Sigmoid colon (tissue), 6 donors: ENCODE measurements at regions not wholly inside any gene's neighbourhood (a gene's known extent, or its start where the extent isn't known, plus 50 kb on each side); places are given as distances from the start of the nearest gene placed in this dataset.

Experiments
- DNase-seq: peaks from one replicate; pipeline ENCODE4 v3.0.0-alpha.2; 2019
- H3K27ac ChIP-seq, 4 donors: fragments of 200-600 bp; sonication (generic); one replicate each; pipeline ENCODE4 v1.5.1; 2016 to 2019; ENCODE audit warnings: mild to moderate bottlenecking in 1 of 4
- H3K27me3 ChIP-seq, 3 donors: fragments of 200-600 bp; sonication (generic); one replicate each; pipeline ENCODE4 v1.5.1; 2019; ENCODE audit warnings: mild to moderate bottlenecking in 1 of 3
- H3K36me3 ChIP-seq, 4 donors: fragments of 200-600 bp; sonication (generic); one replicate each; pipeline ENCODE4 v1.5.1; 2016 to 2019
- H3K4me1 ChIP-seq, 4 donors: fragments of 200-600 bp; sonication (generic); one replicate each; pipeline ENCODE4 v1.5.1; 2017 to 2019
- H3K4me3 ChIP-seq, 4 donors: fragments of 200-600 bp; sonication (generic); one replicate each; pipeline ENCODE4 v1.5.1; 2017 to 2019; ENCODE audit warnings: mild to moderate bottlenecking in 2 of 4, moderate library complexity in 1 of 4
- H3K9me3 ChIP-seq, 4 donors: fragments of 200-600 bp in 3 of 4; sonication (generic) in 3 of 4; one replicate each; pipeline versions ENCODE4 v1.5.1 to v1.6.1; 2013 to 2019
- EP300 ChIP-seq, 4 donors: sonication (generic); formaldehyde crosslinking; IDR thresholded peaks; one replicate each; pipeline ENCODE4 v1.6.1; 2017; ENCODE audit warnings: antibody characterized with exemption in 4 of 4
- POLR2A ChIP-seq, 2 donors: fragments of 450-650 bp; IDR thresholded peaks; one replicate each; pipeline ENCODE4 v1.6.1; 2016; ENCODE audit warnings: antibody characterized with exemption in 2 of 2, mild to moderate bottlenecking in 2 of 2, moderate library complexity in 2 of 2
- POLR2AphosphoS5 ChIP-seq, 4 donors: sonication (generic); formaldehyde crosslinking; IDR thresholded peaks; one replicate each; pipeline ENCODE4 v1.6.1; 2017; ENCODE audit warnings: antibody characterized with exemption in 4 of 4
- WGBS, 2 donors: extraction: QIAGEN DNeasy Blood & Tissue Kit; methylation state at CpG; one replicate each; pipeline ENCODE4 v1.1.7; 2013; 5-methylcytosine and 5-hydroxymethylcytosine counted together
- intact Hi-C: fragments of 100-400 bp; cut with DNase I; formaldehyde crosslinking; loops from one replicate; pipeline ENCODE4 v1.15.1; 2023
- TF ChIP-seq, protein P1 (sequence below), 4 experiments: fragments of 450-650 bp in 3 of 4; fragments of 200-600 bp in 1 of 4; IDR thresholded peaks; one replicate each; pipeline ENCODE4 v1.5.1; 2016 to 2019; ENCODE audit warnings: antibody characterized with exemption in 4 of 4, mild to moderate bottlenecking in 3 of 4, moderate library complexity in 2 of 4
- donor health status: healthy with polysubstance abuse.
- donor health status: healthy.

DNA sequence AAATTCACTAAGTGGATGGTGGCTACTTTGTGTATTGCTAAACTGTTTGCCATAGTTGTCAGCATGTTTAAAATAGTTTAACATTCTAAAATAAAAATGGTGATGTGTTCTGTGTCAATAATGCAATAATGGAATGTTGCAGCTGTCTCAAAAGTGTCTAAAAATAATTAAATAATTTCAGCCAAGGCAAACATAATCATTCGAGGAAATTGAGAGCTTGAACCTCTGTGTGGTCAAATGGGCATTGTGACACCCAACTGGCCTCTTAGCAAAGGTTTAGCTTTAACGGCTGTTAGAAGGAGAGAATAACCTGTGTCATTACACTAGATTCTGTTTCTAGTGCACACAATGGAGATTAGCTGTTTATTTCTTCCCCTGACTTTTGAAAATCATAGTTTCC is 278.5 kb downstream of the TMEM167A start:
- H3K27ac ChIP-seq, result no peak overlapping the region
- no peaks in the 10 kb centered on the region for H3K36me3 ChIP-seq
- no peaks in the 10 kb centered on the region for H3K4me1 ChIP-seq
- intact Hi-C loops, result no loop called here
- WGBS, 2 donors, result 43 to 58% methylated on average over 2 of the region's 2 CpGs
- no peak overlapping the region for H3K4me3 ChIP-seq
- TF ChIP-seq POLR2A (IDR thresholded peaks at IDR 0.05) (no peak), POLR2AphosphoS5 (IDR thresholded peaks at IDR 0.05) (no peak), EP300 (IDR thresholded peaks at IDR 0.05) (no peak)
- no peaks in the 10 kb centered on the region for H3K27me3 ChIP-seq
- no peak for DNase-seq
- no peaks in the 10 kb centered on the region for H3K9me3 ChIP-seq

DNA sequence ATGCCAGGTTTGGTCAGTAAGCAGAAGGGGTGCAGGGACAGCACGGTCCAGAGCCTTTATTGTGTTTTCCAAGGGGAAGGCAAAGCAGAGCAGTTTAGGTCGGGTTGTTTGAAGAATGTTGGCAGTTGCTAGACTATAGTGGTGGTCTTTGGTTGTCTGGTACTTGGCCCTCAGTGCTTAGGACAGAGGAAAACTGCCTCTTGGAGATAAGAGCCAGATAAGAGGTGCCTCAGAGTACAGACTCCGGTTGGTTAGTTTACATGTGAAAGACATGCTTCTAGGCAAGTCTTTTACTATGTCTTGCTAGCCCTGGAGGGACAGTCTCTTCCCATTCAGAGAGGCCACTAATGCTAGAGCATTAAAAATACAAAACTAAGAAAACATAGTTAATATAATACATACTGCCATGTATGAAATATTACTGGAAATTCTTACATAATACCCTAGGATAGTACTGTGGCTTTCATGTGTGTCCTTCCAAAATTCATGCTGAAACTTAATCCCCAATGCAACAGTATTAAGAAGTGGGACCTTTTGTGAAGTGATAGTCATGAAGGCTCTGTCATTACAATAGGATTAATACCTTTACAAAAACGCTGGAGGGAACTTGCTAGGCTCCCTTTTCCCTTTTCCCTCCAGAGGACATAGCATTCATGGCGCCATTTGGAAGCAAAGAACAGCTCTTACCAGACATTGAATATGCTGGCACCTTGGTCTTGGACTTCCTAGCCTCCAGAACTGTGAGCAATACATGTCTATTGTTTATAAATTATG is 280.4 kb downstream of the TMEM167A start:
- intact Hi-C loops, result no loop called here

DNA sequence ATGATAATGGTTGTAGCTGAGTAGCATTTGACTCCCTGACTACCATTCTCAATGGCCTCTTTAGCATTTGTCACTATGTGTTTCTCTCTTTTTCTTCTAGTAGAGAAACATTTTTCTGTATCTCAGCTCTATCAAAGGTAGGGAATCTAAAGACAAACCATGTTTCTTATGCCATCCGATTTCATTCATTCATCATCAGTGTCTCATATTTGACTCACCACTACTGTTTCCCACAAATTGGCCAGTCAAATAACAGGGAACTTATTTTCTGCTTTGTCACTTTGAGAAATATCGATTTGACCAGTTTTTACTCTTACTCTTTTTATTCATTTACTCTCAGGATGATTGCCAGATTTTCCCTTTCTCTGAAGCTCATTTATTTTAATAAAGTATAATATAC is 282.3 kb downstream of the TMEM167A start:
- no peak overlapping the region for H3K4me3 ChIP-seq
- H3K27me3 ChIP-seq, result no peaks in the 10 kb centered on the region
- no peak for DNase-seq
- no peaks in the 10 kb centered on the region for H3K9me3 ChIP-seq
- no peak for TF ChIP-seq POLR2AphosphoS5 (IDR thresholded peaks at IDR 0.05)
- TF ChIP-seq EP300 (IDR thresholded peaks at IDR 0.05), result no peak
- no peak for TF ChIP-seq POLR2A (IDR thresholded peaks at IDR 0.05)
- TF ChIP-seq, protein P1, sequence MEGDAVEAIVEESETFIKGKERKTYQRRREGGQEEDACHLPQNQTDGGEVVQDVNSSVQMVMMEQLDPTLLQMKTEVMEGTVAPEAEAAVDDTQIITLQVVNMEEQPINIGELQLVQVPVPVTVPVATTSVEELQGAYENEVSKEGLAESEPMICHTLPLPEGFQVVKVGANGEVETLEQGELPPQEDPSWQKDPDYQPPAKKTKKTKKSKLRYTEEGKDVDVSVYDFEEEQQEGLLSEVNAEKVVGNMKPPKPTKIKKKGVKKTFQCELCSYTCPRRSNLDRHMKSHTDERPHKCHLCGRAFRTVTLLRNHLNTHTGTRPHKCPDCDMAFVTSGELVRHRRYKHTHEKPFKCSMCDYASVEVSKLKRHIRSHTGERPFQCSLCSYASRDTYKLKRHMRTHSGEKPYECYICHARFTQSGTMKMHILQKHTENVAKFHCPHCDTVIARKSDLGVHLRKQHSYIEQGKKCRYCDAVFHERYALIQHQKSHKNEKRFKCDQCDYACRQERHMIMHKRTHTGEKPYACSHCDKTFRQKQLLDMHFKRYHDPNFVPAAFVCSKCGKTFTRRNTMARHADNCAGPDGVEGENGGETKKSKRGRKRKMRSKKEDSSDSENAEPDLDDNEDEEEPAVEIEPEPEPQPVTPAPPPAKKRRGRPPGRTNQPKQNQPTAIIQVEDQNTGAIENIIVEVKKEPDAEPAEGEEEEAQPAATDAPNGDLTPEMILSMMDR (IDR thresholded peaks at IDR 0.05), result no peak
- H3K27ac ChIP-seq, result no peak overlapping the region
- no peaks in the 10 kb centered on the region for H3K4me1 ChIP-seq
- no peaks in the 10 kb centered on the region for H3K36me3 ChIP-seq
- intact Hi-C loops, result no loop called here
- 86 to 91% methylated on average over 2 of the region's 2 CpGs for WGBS, 2 donors

More for the DNA sequence above, 280.4 kb downstream of the TMEM167A start:
- TF ChIP-seq EP300 (IDR thresholded peaks at IDR 0.05) (no peak), POLR2AphosphoS5 (IDR thresholded peaks at IDR 0.05) (no peak), POLR2A (IDR thresholded peaks at IDR 0.05) (no peak)
- TF ChIP-seq, protein P1 (IDR thresholded peaks at IDR 0.05), result no peak
- no peaks in the 10 kb centered on the region for H3K36me3 ChIP-seq
- H3K4me3 ChIP-seq, result no peak overlapping the region
- H3K9me3 ChIP-seq, result no peaks in the 10 kb centered on the region
- no peaks in the 10 kb centered on the region for H3K27me3 ChIP-seq
- H3K4me1 ChIP-seq, result no peaks in the 10 kb centered on the region
- no peak for DNase-seq
- whole genome bisulfite sequencing, 2 donors, result 65 to 79% methylated on average over 5 of the region's 5 CpGs
- H3K27ac ChIP-seq, result no peak overlapping the region

DNA sequence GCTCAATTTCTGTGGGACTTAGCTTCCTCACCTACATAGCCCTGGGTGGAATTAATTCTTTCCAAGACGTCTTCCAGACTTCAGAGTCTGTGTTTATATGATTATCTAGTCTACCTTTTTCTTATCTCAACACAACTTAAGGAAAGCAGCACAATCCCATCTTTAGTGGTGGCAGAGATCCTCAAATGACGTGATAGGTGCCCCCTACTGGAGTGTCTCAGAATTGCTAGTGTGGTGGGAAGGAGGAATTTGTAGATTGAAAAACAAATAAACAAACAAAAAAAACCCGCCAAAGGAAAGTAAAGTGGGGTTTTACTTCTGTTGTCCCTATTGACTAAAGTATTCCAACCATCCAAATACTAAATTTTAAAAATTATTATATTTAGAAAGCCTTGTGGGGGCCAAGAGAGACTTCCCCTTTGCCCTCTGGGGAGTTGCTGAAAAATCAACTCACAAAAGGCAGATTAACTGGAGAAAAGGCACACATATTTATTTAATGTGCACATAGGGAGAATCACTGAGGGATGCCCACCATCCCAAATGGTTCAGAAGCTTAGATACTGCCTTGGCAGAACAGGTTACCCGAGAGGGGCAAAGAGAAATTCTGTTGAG is 283.3 kb downstream of the TMEM167A start:
- WGBS, 2 donors, result 24 to 72% methylated on average over 4 of the region's 4 CpGs
- DNase-seq, result no peak
- TF ChIP-seq, protein P1 (IDR thresholded peaks at IDR 0.05), result peak in 3 of 4 experiments; percentile 29 to 42 (median 29)
- TF ChIP-seq POLR2AphosphoS5 (IDR thresholded peaks at IDR 0.05) (no peak), POLR2A (IDR thresholded peaks at IDR 0.05) (no peak), EP300 (IDR thresholded peaks at IDR 0.05) (no peak)
- Histone ChIP-seq H3K4me1 (no peaks in the 10 kb centered on the region), H3K36me3 (no peaks in the 10 kb centered on the region), H3K9me3 (no peaks in the 10 kb centered on the region), H3K27ac (no peak overlapping the region), H3K27me3 (no peaks in the 10 kb centered on the region), H3K4me3 (no peak overlapping the region)
- intact Hi-C loops, result no loop called here

DNA sequence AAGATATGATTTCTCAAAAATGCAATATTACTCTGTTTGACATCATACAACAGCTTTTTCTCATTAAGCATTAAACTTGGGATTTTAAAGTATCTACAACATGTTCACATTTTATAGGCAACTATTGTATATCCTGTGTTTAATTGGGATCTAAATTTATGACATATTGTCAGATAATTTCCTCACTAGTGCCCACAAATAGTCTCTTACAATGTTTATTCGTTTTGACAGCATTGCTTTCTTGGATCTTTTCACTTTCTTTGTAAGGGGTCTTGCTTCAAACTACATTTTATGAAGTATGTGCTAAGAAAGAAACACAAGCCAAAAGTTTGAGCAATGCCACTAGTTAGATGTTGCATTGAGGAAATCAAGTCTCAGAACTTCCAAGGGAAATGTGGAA is 285.1 kb downstream of the TMEM167A start:
- Histone ChIP-seq H3K9me3 (no peaks in the 10 kb centered on the region), H3K36me3 (no peaks in the 10 kb centered on the region), H3K4me1 (no peaks in the 10 kb centered on the region), H3K4me3 (no peak overlapping the region), H3K27ac (no peak overlapping the region), H3K27me3 (no peaks in the 10 kb centered on the region)
- intact Hi-C loops, result no loop called here
- DNase-seq, result no peak
- WGBS, 2 donors, result 63 to 75% methylated on average over 1 of the region's 1 CpG
- no peak for TF ChIP-seq POLR2AphosphoS5 (IDR thresholded peaks at IDR 0.05)
